GM21576 (cell line): ENCODE measurements at regions not wholly inside any gene's neighbourhood (a gene's known extent, or its start where the extent isn't known, plus 50 kb on each side); places are given as distances from the start of the nearest gene placed in this dataset.
"Not testable (repeated sequence)": the region's sequence is repeated elsewhere in the genome, so short reads cannot be mapped to it uniquely, and the experiment has no call there.

Experiments
- ATAC-seq: cut with Tn5 transposase; IDR thresholded peaks from one replicate; pipeline ENCODE4 v1.9.1; 2021; ENCODE audit warnings: mild to moderate bottlenecking, moderate library complexity; ENCODE audit not compliant: unreplicated experiment

DNA sequence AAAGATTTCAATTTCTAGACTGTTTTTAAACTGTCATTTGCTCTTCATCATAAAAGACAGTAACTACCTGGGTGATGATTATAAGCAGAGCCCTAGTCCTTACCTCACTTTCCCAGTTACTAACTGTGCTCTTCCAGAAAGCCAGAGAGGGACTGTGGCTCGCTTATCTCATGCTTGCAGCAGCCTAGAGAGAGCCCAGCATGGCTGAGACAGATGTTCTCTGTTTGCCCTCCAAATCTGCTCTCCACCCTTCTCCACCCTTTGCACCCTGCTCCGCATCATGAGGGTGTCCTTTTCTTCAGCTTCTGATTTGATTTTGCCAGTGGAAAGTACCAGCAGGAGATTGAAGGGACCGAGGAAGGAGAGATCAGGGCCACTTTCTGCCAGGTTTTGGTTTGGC lies 61.2 kb upstream of the SELENOP start:
- ATAC-seq: no peak

DNA sequence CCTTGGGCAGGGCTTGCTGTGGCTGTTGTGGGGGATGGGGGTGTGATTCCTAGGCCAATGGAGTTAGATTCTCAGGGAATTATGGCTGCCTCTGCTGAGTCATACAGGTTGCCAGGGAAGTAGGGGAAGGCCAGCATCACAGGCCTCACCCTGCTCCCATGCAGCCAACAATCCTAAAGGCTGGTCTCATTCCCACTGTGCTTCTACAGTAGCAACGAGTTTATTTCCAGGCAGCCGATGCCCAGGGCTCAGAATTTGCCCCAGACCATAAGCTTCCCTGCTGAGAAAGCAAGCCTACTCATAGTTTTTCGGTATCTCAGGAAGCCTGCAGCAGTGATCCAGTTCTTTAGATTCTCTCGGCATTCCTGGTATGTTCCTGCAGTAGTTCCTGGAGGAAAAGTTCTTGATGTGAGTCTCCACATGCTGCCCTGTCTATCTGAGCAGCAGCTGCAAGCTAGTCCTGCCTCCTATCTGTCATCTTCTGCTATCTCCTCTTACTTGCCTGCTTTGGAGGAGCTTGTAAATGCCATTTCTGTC lies 59.3 kb upstream of the SELENOP start:
- no peak for ATAC-seq

DNA sequence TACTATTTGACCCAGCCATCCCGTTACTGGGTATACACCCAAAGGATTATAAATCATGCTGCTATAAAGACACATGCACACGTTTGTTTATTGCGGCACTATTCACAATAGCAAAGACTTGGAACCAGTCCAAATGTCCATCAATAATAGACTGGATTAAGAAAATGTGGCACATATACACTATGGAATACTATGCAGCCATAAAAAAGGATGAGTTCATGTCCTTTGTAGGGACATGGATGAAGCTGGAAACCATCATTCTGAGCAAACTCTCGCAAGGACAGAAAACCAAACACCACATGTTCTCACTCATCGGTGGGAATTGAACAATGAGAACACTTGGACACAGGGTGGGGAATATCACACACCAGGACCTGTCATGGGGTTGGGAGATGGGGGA lies 56.7 kb upstream of the SELENOP start:
- not testable (repeated sequence) for ATAC-seq

- not testable (repeated sequence) for ATAC-seq
These were observed 53.1 kb upstream of the SELENOP start for GRCh38 chr5:42864749-42865148.
